ENCODE measurements at regions not wholly inside any gene's neighbourhood (a gene's known extent, or its start where the extent isn't known, plus 50 kb on each side); places are given as distances from the start of the nearest gene placed in this dataset.
"Not testable (repeated sequence)": the region's sequence is repeated elsewhere in the genome, so short reads cannot be mapped to it uniquely, and the experiment has no call there.

- DNase-seq (ENCODE audit: low read depth), result no peak
Measured at GRCh38 chr15:91620229-91620628, 233.3 kb upstream of the SLCO3A1 start.

- no peak for DNase-seq (ENCODE audit: low read depth)
Measured at GRCh38 chr15:91622235-91622634, 231.3 kb upstream of the SLCO3A1 start.

- DNase-seq (ENCODE audit: low read depth), result no peak
Measured at GRCh38 chr15:91622711-91623342, 230.7 kb upstream of the SLCO3A1 start.

GRCh38 chr15:91624353-91624968 lies 229.0 kb upstream of the SLCO3A1 start:
- DNase-seq (ENCODE audit: low read depth), result no peak

- no peak for DNase-seq (ENCODE audit: low read depth)
Measured at GRCh38 chr15:91625506-91625905, 228.0 kb upstream of the SLCO3A1 start.

GRCh38 chr15:91627473-91628278 lies 225.8 kb upstream of the SLCO3A1 start:
- DNase-seq (ENCODE audit: low read depth), result no peak

- no peak for DNase-seq (ENCODE audit: low read depth)
Measured at GRCh38 chr15:91630090-91630489, 223.4 kb upstream of the SLCO3A1 start.

GRCh38 chr15:91632176-91632575 lies 221.3 kb upstream of the SLCO3A1 start:
- DNase-seq (ENCODE audit: low read depth), result no peak

GRCh38 chr15:91632981-91633380 lies 220.5 kb upstream of the SLCO3A1 start:
- no peak for DNase-seq (ENCODE audit: low read depth)

- no peak for DNase-seq (ENCODE audit: low read depth)
Measured at GRCh38 chr15:91634179-91634578, 219.3 kb upstream of the SLCO3A1 start.

GRCh38 chr15:91635080-91635479 lies 218.4 kb upstream of the SLCO3A1 start:
- DNase-seq (ENCODE audit: low read depth), result no peak

- DNase-seq (ENCODE audit: low read depth), result no peak
Measured at GRCh38 chr15:91635641-91636040, 217.9 kb upstream of the SLCO3A1 start.

GRCh38 chr15:91649016-91649415 lies 204.5 kb upstream of the SLCO3A1 start:
- DNase-seq (ENCODE audit: low read depth), result no peak

- no peak for DNase-seq (ENCODE audit: low read depth)
Measured at GRCh38 chr15:91649831-91650321, 203.6 kb upstream of the SLCO3A1 start.

- DNase-seq (ENCODE audit: low read depth), result no peak
Measured at GRCh38 chr15:91651251-91651650, 202.3 kb upstream of the SLCO3A1 start.

GRCh38 chr15:91652610-91653207 lies 200.8 kb upstream of the SLCO3A1 start:
- no peak for DNase-seq (ENCODE audit: low read depth)

- not testable (repeated sequence) for DNase-seq (ENCODE audit: low read depth)
Measured at GRCh38 chr15:91655563-91656290, 197.8 kb upstream of the SLCO3A1 start.

- DNase-seq (ENCODE audit: low read depth), result no peak
Measured at GRCh38 chr15:91660174-91660649, 193.3 kb upstream of the SLCO3A1 start.

GRCh38 chr15:91664224-91664836 lies 189.2 kb upstream of the SLCO3A1 start:
- no peak for DNase-seq (ENCODE audit: low read depth)

- DNase-seq (ENCODE audit: low read depth), result no peak
Measured at GRCh38 chr15:91665212-91665611, 188.3 kb upstream of the SLCO3A1 start.

GRCh38 chr15:91668370-91668769 lies 185.1 kb upstream of the SLCO3A1 start:
- DNase-seq (ENCODE audit: low read depth), result no peak

All from fibroblast of gingiva (primary cell).